A549 (cell line): ENCODE measurements at regions not wholly inside any gene's neighbourhood (a gene's known extent, or its start where the extent isn't known, plus 50 kb on each side); places are given as distances from the start of the nearest gene placed in this dataset.
"Not testable (repeated sequence)": the region's sequence is repeated elsewhere in the genome, so short reads cannot be mapped to it uniquely, and the experiment has no call there.

Experiments
- CBX2 ChIP-seq: fragments of 200-600 bp; sonication (generic); IDR thresholded peaks from 2 replicates; pipeline ENCODE4 v1.6.1; 2016; ENCODE audit warnings: low read depth, mild to moderate bottlenecking, borderline replicate concordance
- CEBPB ChIP-seq, 2 experiments: fragments of >200 bp in 1 of 2; sonication (Bioruptor Twin) in 1 of 2; formaldehyde crosslinking in 1 of 2; IDR thresholded peaks; 2 replicates each; pipeline ENCODE4 v1.6.1; 2012 to 2016
- CHD2 ChIP-seq: fragments of 150-350 bp; IDR thresholded peaks from 2 replicates; pipeline ENCODE4 v1.6.1; 2014; ENCODE audit warnings: low read length; ENCODE audit not compliant: partially characterized antibody
- CTCF ChIP-seq: fragments of >200 bp; sonication (Bioruptor Twin); formaldehyde crosslinking; IDR thresholded peaks from 3 replicates; pipeline ENCODE4 v1.5.1; 2016
- EP300 ChIP-seq, 2 experiments: fragments of >200 bp; sonication (Bioruptor Twin); formaldehyde crosslinking; IDR thresholded peaks; 2 replicates in 1 of 2; 3 replicates in 1 of 2; pipeline ENCODE4 v1.6.1; 2016 to 2017
- HES2 ChIP-seq: fragments of >200 bp; sonication (Bioruptor Twin); formaldehyde crosslinking; IDR thresholded peaks from 2 replicates; pipeline ENCODE4 v1.6.1; 2016
- HOXB13 ChIP-seq: fragments of 250-450 bp; sonication (Bioruptor Pico); IDR thresholded peaks from 2 replicates; pipeline ENCODE4 v1.5.0; 2020; ENCODE audit warnings: low read depth, mild to moderate bottlenecking, moderate library complexity
- JUNB ChIP-seq: fragments of >200 bp; sonication (Bioruptor Twin); formaldehyde crosslinking; IDR thresholded peaks from 2 replicates; pipeline ENCODE4 v1.6.1; 2016
- MAFK ChIP-seq: fragments of 450-650 bp; IDR thresholded peaks from 2 replicates; pipeline ENCODE4 v1.6.1; 2014; ENCODE audit not compliant: partially characterized antibody
- MAX ChIP-seq: IDR thresholded peaks from 2 replicates; pipeline ENCODE4 v1.6.1; 2012
- RAD21 ChIP-seq, 2 experiments: fragments of >200 bp in 1 of 2; sonication (Bioruptor Twin) in 1 of 2; formaldehyde crosslinking in 1 of 2; IDR thresholded peaks in 1 of 2; conservative IDR thresholded peaks in 1 of 2; 2 replicates in 1 of 2; 3 replicates in 1 of 2; pipeline ENCODE4 v1.6.1; 2012 to 2018; ENCODE audit warnings: inconsistent platforms in 1 of 2
- SREBF2 ChIP-seq: fragments of 450-650 bp; IDR thresholded peaks from 2 replicates; pipeline ENCODE4 v1.6.1; 2014; ENCODE audit warnings: mild to moderate bottlenecking, moderate library complexity
- USF2 ChIP-seq: fragments of 450-650 bp; IDR thresholded peaks from 2 replicates; pipeline ENCODE4 v1.6.1; 2014; ENCODE audit warnings: antibody characterized with exemption

- not testable (repeated sequence) for TF ChIP-seq CHD2; MAFK; EP300 (IDR thresholded peaks at IDR 0.05); RAD21 (conservative IDR thresholded peaks at IDR 0.05 in 1 of 2, IDR thresholded peaks at IDR 0.05 in 1 of 2); JUNB; CTCF; USF2; SREBF2; CEBPB (IDR thresholded peaks at IDR 0.05); MAX; CBX2; HES2; HOXB13 (CRISPR knock-in tag)
Measured at GRCh38 chr11:71312616-71313015, 60.2 kb upstream of the SHANK2 start.
